Natural killer cell (primary cell): ENCODE measurements at regions not wholly inside any gene's neighbourhood (a gene's known extent, or its start where the extent isn't known, plus 50 kb on each side); places are given as distances from the start of the nearest gene placed in this dataset.
"Not testable (repeated sequence)": the region's sequence is repeated elsewhere in the genome, so short reads cannot be mapped to it uniquely, and the experiment has no call there.

ENCODE experiments used
- ATAC-seq, 3 donors: fragments of 150-1000 bp in 2 of 3; fragments of 200-7000 bp in 1 of 3; cut with Tn5 transposase; 1 replicate in 1 of 3; 2 replicates in 2 of 3; pipeline ENCODE4 v1.10.0; 2021; ENCODE audit warnings: mild to moderate bottlenecking in 2 of 3, moderate library complexity in 2 of 3
- DNase-seq, 2 donors: peaks; one replicate each; pipeline versions ENCODE4 v3.0.0 to v3.0.0-alpha.2; 2013 to 2021; ENCODE audit warnings: mixed read lengths in 1 of 2
- H3K27ac ChIP-seq: one replicate; pipeline ENCODE4 v1.5.1; 2013; ENCODE audit warnings: mild to moderate bottlenecking, low read length
- H3K27me3 ChIP-seq: one replicate; pipeline ENCODE4 v1.6.1; 2013; ENCODE audit warnings: low read length; ENCODE audit not compliant: control insufficient read depth, insufficient read depth
- H3K36me3 ChIP-seq: one replicate; pipeline ENCODE4 v1.6.1; 2013; ENCODE audit warnings: low read length; ENCODE audit not compliant: control insufficient read depth, insufficient read depth
- H3K4me1 ChIP-seq: one replicate; pipeline ENCODE4 v1.6.1; 2013; ENCODE audit warnings: low read length; ENCODE audit not compliant: control insufficient read depth, insufficient read depth
- H3K4me3 ChIP-seq: one replicate; pipeline ENCODE4 v1.5.1; 2013; ENCODE audit warnings: low read length
- H3K9me3 ChIP-seq: one replicate; pipeline ENCODE4 v1.6.1; 2013; ENCODE audit warnings: low read length; ENCODE audit not compliant: control insufficient read depth, insufficient read depth
- H3K27ac Mint-ChIP-seq, 2 donors: one replicate each; pipeline ENCODE4 v1.8.0; 2022; ENCODE audit warnings: mild to moderate bottlenecking in 2 of 2, mixed read lengths in 2 of 2, moderate library complexity in 1 of 2
- H3K27me3 Mint-ChIP-seq, 2 donors: one replicate each; pipeline ENCODE4 v1.8.0; 2022; ENCODE audit warnings: low read depth in 2 of 2, mixed read lengths in 2 of 2
- H3K36me3 Mint-ChIP-seq: one replicate; pipeline ENCODE4 v1.8.0; 2022; ENCODE audit warnings: mixed read lengths
- H3K4me1 Mint-ChIP-seq, 2 donors: one replicate each; pipeline ENCODE4 v1.8.0; 2022; ENCODE audit warnings: mixed read lengths in 2 of 2
- H3K4me3 Mint-ChIP-seq: one replicate; pipeline ENCODE4 v1.8.0; 2022; ENCODE audit warnings: mild to moderate bottlenecking, moderate library complexity, mixed read lengths
- H3K9me3 Mint-ChIP-seq, 2 donors: one replicate each; pipeline ENCODE4 v1.8.0; 2022; ENCODE audit warnings: mixed read lengths in 2 of 2
- CTCF ChIP-seq: fragments of 200-600 bp; IDR thresholded peaks from one replicate; pipeline ENCODE4 v1.8.0; 2022; ENCODE audit warnings: antibody characterized with exemption
- WGBS: methylation state at CpG from one replicate; pipeline ENCODE4 v1.1.7; 2013; ENCODE audit warnings: missing lambda C conversion rate; ENCODE audit not compliant: insufficient coverage; 5-methylcytosine and 5-hydroxymethylcytosine counted together
- intact Hi-C: fragments of 100-400 bp; cut with micrococcal nuclease; formaldehyde crosslinking; loops from one replicate; pipeline ENCODE4 v1.14.2; 2022

GRCh38 chr3:145251311-145251710 is 909.7 kb downstream of the PLOD2 start:
- peaks cover 18% of the 10 kb centered on the region for H3K36me3 Mint-ChIP-seq
- Histone ChIP-seq H3K36me3 (no peaks in the 10 kb centered on the region), H3K9me3 (peaks cover 9% of the 10 kb centered on the region), H3K27ac (no peak overlapping the region), H3K4me3 (no peak overlapping the region), H3K27me3 (no peaks in the 10 kb centered on the region), H3K4me1 (no peaks in the 10 kb centered on the region)
- TF ChIP-seq CTCF, result no peak
- no peak for DNase-seq
- peaks cover 0 to 19% of the 10 kb centered on the region in 2 donors for H3K9me3 Mint-ChIP-seq
- ATAC-seq, result no peak
- H3K27me3 Mint-ChIP-seq, result no peaks in the 10 kb centered on the region
- intact Hi-C loops, result no loop called here
- no peak overlapping the region for H3K27ac Mint-ChIP-seq
- H3K4me1 Mint-ChIP-seq, result no peaks in the 10 kb centered on the region
- H3K4me3 Mint-ChIP-seq, result no peak overlapping the region
- 40% methylated on average over 1 of the region's 1 CpG for WGBS

GRCh38 chr3:145257967-145258366 is 903.0 kb downstream of the PLOD2 start:
- not testable (repeated sequence) for H3K9me3 Mint-ChIP-seq, H3K4me1 Mint-ChIP-seq

GRCh38 chr3:145259166-145259880 is 901.7 kb downstream of the PLOD2 start:
- no peaks in the 10 kb centered on the region for H3K36me3 Mint-ChIP-seq
- Histone ChIP-seq H3K4me3 (no peak overlapping the region), H3K27ac (no peak overlapping the region), H3K4me1 (no peaks in the 10 kb centered on the region), H3K27me3 (no peaks in the 10 kb centered on the region), H3K9me3 (peaks cover 8% of the 10 kb centered on the region), H3K36me3 (no peaks in the 10 kb centered on the region)
- DNase-seq (no peak), ATAC-seq (no peak)
- TF ChIP-seq CTCF, result no peak
- H3K4me1 Mint-ChIP-seq, result no peaks in the 10 kb centered on the region
- no peak overlapping the region for H3K4me3 Mint-ChIP-seq
- WGBS, result 83% methylated on average over 3 of the region's 3 CpGs
- no peaks in the 10 kb centered on the region for H3K27me3 Mint-ChIP-seq
- intact Hi-C loops, result no loop called here
- no peak overlapping the region for H3K27ac Mint-ChIP-seq
- peaks cover 4 to 6% of the 10 kb centered on the region in 2 donors for H3K9me3 Mint-ChIP-seq

More at GRCh38 chr3:145257967-145258366, 903.0 kb downstream of the PLOD2 start:
- H3K27me3 Mint-ChIP-seq, H3K36me3 ChIP-seq, H3K4me1 ChIP-seq, H3K9me3 ChIP-seq, ATAC-seq, H3K27me3 ChIP-seq, H3K4me3 Mint-ChIP-seq, H3K4me3 ChIP-seq, H3K36me3 Mint-ChIP-seq, intact Hi-C loops, H3K27ac Mint-ChIP-seq, H3K27ac ChIP-seq, DNase-seq: not testable (repeated sequence)
- WGBS, result 95% methylated on average over 10 of the region's 12 CpGs

GRCh38 chr3:145263458-145263857 is 897.5 kb downstream of the PLOD2 start:
- H3K36me3 Mint-ChIP-seq, H3K4me3 Mint-ChIP-seq, H3K27ac ChIP-seq, H3K4me1 Mint-ChIP-seq, H3K27ac Mint-ChIP-seq, H3K4me1 ChIP-seq, DNase-seq, H3K36me3 ChIP-seq, ATAC-seq, H3K27me3 Mint-ChIP-seq, intact Hi-C loops, H3K4me3 ChIP-seq, H3K27me3 ChIP-seq: not testable (repeated sequence)
- WGBS, result no CpG with 5 or more reads among the region's 1 CpG
- H3K9me3 Mint-ChIP-seq, result peaks cover 9 to 17% of the 10 kb centered on the region in 2 donors
- peaks cover 14% of the 10 kb centered on the region for H3K9me3 ChIP-seq
